GM18870 (cell line): ENCODE measurements at regions not wholly inside any gene's neighbourhood (a gene's known extent, or its start where the extent isn't known, plus 50 kb on each side); places are given as distances from the start of the nearest gene placed in this dataset.

ENCODE experiments used
- ATAC-seq: cut with Tn5 transposase; IDR thresholded peaks from one replicate; pipeline ENCODE4 v1.9.1; 2021; ENCODE audit warnings: moderate library complexity; ENCODE audit not compliant: unreplicated experiment

DNA sequence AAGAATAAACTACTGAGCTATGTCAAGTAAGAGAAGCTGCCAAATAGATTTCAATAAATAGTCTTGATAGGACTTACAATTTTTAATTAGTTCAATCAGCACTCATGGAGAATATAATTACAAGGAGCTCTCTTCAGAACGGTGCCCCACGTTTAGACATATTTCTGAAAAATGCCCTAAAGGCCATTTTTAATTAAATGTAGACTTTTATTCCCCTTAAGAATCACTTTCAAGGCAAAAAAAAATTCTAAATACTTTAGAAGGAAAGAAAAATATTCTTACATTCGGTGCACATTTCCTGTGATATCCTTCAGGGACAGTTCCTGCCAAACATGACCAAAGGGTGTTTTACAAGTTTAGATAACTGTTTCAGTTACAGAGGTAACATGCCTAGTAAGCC is 202.5 kb upstream of the CDH7 start:
- no peak for ATAC-seq

DNA sequence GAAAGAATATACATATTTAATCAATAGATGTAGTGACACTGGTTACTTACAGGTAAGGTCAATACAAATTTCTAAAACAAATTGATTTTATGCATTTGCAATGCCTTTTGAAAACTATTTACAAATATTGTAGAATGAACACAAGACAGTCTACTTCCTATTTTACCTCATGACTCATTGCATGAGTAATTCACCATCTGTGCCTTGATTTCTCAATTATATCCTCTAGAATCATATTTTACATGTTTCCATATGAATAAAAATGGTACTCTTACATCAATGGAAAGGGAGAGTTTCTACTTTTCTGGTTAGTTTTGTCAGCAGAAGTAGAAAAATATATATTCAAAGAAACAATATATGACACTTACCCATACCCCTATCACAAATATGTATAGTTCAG is 203.8 kb upstream of the CDH7 start:
- ATAC-seq, result no peak

DNA sequence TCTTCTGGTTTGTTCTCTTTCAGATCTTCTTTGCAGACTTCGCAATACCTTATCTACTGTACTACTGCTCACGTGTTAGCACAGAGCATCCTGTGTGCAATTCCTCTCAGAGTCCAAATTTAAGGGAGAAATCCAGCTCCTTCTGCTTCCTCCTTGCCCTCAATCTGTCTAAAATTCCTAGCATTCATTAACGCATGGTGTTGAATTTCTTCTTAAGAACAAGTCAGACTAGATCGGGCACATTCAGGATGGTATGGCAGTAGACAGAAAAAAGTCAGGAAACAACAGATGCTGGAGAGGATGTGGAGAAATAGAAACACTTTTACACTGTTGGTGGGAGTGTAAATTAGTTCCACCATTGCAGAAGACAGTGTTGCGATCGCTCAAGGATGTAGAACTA is 206.1 kb upstream of the CDH7 start:
- ATAC-seq, result no peak

DNA sequence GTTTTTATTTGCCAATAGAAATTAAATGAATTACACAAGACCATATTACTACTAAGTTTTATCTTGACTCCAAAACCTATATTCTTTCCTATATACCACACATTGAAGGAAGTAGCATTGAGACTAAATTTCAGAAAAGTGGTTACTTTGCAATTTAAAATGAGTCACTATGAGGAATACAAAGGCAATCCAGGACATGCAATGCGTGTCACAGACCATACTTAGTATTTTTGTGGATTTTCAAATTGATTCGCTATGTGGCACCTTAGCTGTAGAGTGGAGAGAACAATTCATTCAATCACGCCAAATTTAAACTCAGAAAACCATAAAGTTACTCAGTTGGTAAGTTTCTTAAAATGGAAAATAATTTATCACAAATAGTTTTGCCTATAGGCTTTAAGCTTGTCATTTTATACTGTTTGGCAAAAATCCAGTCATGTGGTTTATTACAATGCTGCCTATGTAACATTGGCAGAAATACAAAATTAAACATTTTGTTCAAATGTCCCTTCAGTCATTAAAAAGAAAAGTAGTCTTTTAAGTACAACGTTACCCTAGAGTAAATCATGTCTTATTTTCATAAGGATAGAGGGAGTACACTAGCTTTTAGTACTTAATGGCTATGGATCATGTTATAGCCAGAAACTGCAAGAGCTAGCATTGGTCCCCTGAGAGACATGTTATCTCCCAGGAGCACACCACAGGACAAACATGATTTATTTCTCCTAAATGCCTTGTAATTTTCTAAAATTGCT is 222.8 kb upstream of the CDH7 start:
- ATAC-seq, result no peak

DNA sequence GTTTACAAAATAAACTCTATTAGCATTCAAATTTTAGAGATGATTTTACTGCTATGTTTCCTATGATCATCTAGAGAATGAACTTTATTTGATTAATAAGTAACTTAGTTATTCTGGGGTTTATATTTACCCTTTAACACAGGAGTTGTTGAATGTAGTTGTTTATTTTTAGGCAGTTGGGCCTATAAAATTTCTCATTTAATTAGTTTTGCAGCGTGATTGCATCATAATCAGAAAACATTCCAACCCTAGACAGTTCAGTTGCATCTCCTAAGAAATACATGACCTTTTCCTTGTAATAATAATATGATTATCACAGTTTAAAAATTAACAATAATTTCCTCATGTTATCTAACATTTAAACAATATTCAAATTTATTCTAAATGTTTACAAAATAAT is 224.7 kb upstream of the CDH7 start:
- ATAC-seq, result no peak

DNA sequence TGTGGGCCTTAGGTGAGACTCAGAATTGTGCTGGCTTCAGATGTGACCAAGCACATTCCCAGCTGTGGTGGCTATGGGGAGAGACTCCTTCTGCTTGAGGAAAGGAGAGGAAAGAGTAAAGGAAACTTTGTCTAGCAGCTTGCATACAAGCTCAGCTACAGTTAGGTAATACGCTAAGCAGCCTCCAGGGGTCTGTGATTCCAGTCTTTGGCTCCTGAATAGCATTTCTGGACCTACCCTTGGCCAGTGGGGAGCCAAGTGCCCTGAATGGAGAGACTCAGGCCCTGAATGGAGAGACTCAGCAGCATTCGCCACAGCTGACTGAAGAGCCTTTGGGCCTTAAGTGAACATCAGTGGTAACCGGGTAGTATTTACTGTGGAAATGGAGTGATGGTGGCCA is 227.4 kb upstream of the CDH7 start:
- ATAC-seq, result no peak

DNA sequence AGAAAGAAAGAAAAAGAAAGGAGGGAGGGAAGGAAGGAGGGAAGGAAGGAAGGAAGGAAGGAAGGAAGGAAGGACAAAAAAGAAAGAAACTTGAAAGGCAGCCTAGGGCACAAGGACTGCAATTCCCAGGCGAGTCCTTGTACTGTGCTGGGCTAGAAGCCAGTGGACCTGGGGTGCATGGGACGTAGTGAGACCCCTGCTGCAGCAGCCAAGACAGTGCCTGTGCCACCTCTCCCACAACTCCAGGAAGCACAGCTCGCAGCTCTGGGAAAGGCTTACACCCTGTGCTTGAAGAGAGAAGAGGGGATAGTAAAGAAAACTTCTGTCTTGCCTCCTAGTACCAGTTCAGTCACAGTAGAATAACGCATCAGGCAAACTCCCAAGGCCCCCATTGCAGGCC is 227.9 kb upstream of the CDH7 start:
- ATAC-seq, result no peak

DNA sequence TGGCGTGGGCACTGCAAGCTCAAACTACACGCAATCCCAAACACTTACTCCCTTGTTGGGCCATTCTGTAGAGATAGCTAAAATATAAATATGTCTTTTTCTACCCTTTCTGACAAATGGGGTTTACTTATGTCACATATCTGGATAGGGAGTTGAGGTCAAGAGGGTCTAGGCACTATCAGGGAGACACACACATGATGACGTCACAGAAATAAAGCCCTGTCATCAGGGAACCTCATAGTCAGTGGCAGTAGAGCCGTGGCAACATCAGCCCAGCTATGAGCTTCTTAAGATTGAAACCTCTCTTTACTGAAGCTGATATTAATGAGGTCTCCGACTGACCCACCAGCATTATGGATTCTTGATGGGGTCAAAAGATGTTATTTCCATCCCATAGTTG is 234.6 kb upstream of the CDH7 start:
- ATAC-seq, result no peak

DNA sequence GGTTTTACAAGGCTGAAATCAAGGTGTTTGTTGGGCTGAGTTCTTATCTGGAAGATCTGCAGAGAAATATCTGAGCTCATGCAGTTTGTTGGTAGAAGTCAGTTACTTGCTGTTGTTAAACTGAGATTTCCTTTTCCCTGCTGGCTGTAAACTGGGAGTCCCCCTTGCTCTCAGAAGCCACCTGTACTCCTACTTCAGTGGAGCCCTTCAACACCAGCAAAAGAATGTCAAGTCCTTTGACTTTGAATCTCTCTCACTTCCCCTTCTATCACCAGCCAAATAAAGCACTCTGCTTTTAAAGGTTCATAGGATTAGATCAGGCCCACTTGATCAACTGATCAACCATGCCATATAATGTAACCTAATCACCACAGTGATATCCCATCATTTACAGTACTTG is 252.2 kb upstream of the CDH7 start:
- no peak for ATAC-seq

DNA sequence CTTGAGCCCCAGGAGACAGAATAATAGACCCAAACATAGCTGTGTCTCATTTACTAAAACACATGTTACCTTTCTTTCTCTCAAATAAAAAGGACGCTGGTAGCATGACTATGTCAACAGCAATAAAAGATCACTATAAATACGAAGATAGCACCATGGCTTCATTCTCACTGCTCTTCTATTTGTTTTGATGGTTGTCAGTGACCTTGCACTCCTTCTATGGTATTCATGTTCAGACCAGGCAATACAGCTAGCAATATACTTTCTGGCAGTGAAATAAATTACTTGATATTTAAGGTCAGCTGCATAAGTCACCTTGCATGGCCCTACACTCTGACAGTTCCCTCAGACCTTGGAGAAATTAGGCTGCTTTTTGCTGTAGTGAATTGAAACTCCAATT is 263.2 kb upstream of the CDH7 start:
- no peak for ATAC-seq

DNA sequence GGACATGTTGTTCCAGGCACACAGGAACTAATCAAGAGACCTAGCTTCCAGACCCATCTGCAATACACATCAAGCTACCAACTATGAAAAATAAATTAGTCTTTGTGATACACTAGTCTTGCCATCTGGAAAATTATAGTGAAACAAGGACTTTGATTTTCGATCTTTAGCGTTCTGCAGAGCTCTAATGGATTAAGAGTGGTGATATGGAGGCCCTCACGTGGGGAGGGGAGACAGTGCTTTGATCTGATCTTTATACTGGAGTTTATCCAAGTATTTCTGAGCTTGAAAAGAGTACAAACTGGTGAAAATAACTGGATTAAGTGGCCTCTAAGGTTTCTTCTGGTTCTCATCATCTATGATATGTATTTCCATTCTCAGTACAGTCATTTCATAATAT is 273.4 kb upstream of the CDH7 start:
- ATAC-seq, result no peak

DNA sequence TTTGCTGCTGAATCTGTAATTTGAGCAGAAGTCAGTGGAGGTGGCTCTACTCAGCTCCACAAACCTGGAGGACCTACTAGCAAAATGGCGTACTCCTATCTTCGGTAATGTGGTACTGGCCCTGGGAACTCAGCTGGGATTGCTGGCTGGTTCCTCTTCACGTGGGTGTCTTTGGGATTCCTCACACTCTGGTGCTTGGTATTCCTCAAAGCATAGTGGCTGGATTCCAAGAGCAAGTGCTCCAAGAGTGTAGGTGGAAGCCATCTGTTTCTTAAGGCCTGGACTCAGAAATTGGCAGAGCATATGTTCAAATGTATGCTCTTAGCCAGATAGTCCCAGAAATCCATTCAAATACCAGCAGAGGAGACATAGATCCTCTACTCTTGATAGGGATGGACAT is 281.9 kb upstream of the CDH7 start:
- ATAC-seq, result no peak

DNA sequence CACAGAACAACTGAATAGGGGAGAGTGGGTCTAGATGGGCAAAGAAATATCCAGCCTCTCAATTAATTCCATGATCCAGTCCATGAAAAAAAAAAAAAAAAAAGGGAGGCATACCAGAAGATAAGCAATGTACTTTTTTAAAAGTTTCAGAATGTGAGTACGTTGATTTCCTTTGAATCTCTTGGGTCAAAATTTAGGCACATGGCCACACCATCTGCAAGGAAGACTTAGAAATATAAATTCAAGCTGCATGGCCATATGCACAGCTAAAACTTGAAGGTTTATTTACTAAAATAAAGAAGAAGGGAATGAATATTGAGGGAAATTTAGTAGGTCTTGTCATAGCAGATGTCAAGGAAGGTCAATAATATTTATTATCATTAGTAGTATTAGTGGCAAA is 286.5 kb upstream of the CDH7 start:
- ATAC-seq, result no peak

DNA sequence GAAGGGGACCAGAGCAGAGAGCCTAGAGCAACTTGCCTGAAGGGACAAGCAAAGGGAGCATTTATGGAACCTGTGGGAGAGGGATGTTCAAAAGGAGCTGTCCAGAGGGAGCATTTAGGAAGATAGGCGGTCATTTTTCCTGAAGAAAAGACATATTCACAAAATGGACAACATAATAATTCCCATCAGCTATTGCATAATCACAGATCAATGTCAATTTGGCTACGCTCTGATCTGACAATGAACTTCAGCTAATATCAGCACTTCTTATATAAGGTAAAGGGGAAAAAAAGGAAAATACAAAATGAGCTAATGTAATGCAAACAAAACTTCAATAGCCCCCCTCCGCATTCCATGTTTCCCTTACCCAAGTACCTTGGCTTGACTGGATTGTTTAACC is 291.1 kb upstream of the CDH7 start:
- ATAC-seq, result no peak

DNA sequence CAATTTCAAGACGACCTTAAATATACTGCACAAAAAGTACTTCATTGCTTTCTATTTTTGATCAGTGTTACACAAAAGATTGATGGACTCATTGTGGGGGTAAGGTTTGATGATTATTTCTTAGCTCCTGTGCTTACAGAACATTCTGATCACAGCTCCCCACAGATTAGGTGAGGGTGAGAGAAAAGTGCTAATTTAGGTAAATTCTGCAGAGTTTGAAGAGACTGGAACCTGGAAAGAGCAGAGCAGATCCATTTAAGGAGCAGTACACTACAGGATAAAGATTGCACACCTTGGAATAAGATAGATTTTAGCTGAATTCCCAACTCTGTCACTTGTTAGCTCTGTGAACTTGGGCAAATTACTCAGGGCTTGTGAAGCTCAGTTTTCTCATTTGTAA is 291.9 kb upstream of the CDH7 start:
- ATAC-seq, result no peak

DNA sequence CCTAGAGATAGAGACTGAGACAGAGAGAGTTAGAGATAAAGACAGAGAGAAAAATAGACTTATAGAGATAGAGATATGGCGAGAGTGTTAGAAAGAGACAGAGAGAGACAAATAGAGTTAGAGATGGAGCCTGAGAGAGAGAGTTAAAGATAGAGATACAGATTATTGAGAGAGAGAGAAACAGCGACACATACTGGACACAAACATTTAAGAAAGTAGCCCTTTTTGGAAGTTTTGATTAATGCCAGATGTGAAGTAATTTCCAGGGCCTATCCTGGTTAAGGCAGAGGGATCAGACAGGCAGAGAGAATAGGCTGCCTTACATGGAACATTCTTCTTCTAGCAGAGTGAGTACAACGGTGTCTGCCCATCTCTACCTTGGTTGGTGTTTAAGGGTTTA is 311.6 kb upstream of the CDH7 start:
- no peak for ATAC-seq

DNA sequence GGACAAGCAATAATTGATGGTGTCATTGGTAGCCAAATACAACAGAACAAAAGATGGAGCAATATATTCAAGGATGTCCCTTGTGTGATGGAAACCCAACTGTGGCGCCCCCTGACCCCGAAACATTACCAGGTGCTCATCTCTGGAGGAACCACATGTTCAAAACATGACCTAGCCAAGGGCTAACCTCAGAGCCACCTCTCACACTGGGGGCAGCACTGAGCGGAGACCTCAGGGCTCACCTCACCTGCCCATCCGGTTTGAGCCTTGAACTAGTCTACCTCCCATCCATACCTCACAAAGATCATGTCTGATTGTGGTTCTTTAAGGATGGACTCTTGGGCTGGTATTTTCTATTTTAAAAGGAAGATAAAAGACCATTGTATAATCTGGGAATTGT is 314.4 kb upstream of the CDH7 start:
- no peak for ATAC-seq

DNA sequence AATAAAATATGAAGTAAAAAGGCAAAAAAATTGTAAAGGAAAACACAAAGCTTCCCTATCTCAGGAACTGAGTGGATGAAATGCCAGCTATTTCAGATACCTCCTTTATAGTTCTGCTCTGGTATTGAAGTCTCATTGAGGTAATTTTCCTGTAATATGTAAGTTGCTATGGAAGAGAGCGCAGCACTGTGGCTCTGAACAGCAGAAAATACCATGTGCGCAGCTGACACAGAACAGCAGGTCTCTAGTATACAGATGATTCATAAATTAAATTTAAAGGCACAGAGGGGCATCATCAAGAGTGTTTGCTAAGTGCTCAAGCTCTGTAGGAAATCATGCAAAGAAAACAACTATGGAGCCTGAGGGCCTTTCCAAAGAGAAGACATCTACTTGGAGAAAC is 315.3 kb upstream of the CDH7 start:
- no peak for ATAC-seq

DNA sequence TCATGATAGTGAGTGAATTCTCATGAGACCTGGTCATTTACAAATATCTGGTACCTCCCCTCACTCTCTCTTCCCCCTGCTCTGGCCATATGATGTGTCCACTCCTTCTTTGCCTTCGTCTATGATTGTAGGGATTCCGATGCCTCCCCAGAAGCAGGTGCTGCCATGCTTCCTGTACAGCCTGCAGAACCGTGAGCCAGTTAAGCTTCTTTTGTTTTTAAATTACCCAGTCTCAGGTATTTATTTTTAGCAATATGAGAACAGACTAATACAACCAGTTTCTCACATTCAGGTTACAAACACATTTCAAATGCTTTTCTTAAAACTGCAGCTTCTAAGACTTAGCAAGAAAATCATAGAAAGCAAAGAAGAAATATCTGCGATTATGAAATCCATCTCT is 321.2 kb upstream of the CDH7 start:
- ATAC-seq, result no peak

DNA sequence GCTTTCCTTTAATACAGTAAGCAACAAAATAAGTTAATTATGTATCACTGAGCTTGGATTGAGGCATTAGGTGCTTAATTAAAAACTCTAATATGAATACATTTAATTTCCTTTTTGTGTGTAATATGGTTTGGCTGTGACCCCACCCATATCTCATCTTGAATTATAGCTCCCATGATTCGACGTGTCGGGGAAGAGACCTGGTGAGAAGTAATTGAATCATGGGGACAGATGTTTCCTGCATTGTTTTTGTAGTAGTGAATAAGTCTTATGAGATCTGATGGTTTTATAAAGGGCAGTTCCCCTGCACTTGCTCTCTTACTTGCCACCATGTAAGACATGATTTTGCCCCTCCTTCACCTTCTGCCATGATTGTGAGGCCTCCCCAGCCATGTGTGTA is 325.4 kb upstream of the CDH7 start:
- no peak for ATAC-seq

DNA sequence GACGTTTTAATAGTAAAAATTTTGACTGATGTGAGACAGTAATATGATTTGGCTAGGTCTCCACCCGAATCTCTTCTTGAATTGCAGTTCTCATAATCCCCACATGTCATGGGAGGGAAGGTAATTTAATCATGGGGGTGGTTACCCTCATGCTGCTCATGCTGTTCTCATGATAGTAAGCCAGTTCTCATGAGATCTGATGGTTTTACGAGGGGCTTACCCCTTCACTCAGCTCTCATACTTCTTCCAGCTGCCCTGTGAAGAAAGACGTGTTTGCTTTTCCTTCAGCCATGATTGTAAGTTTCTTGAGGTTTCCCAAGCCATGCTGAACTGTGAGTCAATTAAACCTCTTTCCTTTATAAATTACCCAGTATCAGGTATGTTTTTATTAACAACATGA is 327.0 kb upstream of the CDH7 start:
- no peak for ATAC-seq

DNA sequence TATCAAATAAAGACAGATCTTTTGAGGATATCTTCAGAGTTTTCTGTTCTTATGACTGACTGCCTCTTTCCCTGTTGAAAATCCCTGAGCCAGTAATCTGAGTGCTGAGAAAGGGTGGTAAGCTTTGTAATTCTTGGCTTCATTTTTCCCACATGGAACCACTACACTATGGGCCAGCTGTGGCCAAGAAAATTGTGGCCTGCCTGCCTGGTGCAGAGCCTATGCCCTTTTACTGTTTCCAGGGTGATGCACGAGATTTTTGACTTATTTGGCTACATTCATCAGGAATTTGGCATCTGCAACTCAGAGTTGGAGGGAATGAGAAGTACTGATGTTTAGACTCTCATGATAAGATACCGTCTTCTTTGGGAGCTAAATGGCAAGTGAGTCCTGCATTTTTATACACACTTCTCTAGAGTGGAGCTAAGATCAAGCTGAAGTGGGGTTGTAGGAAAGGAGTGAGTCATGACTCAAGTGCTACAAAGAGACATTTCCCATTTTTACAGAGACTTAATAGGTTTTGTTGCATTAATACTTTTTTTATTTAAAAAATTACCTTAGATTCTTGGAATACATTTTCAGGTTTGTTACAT is 328.2 kb upstream of the CDH7 start:
- ATAC-seq, result no peak

DNA sequence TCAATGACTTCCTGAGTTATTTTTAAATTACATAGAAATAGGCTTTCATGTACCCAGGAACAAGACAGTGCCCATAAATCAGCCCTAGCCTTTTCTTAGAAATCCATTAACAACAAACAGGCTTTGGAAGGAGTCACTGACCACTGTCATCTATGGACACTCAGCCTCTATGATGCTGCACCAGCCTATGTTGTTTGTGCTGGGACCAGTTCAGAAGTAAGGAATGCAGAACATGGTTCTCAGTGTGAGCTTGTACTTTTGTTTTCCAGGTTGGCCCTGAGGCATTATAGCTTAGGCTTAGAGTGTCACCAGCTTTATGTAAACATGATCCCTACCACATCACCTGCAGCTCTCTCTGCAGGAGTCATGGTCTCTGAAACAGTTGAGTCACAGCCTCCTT is 335.7 kb upstream of the CDH7 start:
- ATAC-seq, result no peak
